Glutamatergic neuron (in vitro differentiated cells): ENCODE measurements at regions not wholly inside any gene's neighbourhood (a gene's known extent, or its start where the extent isn't known, plus 50 kb on each side); places are given as distances from the start of the nearest gene placed in this dataset.
"Not testable (repeated sequence)": the region's sequence is repeated elsewhere in the genome, so short reads cannot be mapped to it uniquely, and the experiment has no call there.

Source experiments
- DNase-seq: peaks from one replicate; pipeline ENCODE4 v3.0.0; 2022
- H3K27ac Mint-ChIP-seq: one replicate; pipeline ENCODE4 v1.8.0; 2020; ENCODE audit warnings: mild to moderate bottlenecking, mixed read lengths, inconsistent platforms; ENCODE audit not compliant: unreplicated experiment
- H3K27me3 Mint-ChIP-seq: one replicate; pipeline ENCODE4 v1.8.0; 2020; ENCODE audit warnings: mild to moderate bottlenecking, moderate library complexity, mixed read lengths, inconsistent platforms; ENCODE audit not compliant: unreplicated experiment
- H3K36me3 Mint-ChIP-seq: one replicate; pipeline ENCODE4 v1.8.0; 2020; ENCODE audit warnings: mild to moderate bottlenecking, mixed read lengths, inconsistent platforms; ENCODE audit not compliant: unreplicated experiment
- H3K4me1 Mint-ChIP-seq: one replicate; pipeline ENCODE4 v1.8.0; 2020; ENCODE audit warnings: mild to moderate bottlenecking, low read depth, mixed read lengths, inconsistent platforms; ENCODE audit not compliant: unreplicated experiment
- H3K4me3 Mint-ChIP-seq: one replicate; pipeline ENCODE4 v1.8.0; 2020; ENCODE audit warnings: mild to moderate bottlenecking, mixed read lengths, inconsistent platforms; ENCODE audit not compliant: unreplicated experiment
- H3K9me3 Mint-ChIP-seq: one replicate; pipeline ENCODE4 v1.8.0; 2020; ENCODE audit warnings: mild to moderate bottlenecking, moderate library complexity, mixed read lengths, inconsistent platforms; ENCODE audit not compliant: unreplicated experiment
- TF ChIP-seq, protein P1 (sequence below): fragments of 200-600 bp; sonication (generic); IDR thresholded peaks from one replicate; pipeline ENCODE4 v1.5.0; 2021; ENCODE audit not compliant: partially characterized antibody, unreplicated experiment

DNA sequence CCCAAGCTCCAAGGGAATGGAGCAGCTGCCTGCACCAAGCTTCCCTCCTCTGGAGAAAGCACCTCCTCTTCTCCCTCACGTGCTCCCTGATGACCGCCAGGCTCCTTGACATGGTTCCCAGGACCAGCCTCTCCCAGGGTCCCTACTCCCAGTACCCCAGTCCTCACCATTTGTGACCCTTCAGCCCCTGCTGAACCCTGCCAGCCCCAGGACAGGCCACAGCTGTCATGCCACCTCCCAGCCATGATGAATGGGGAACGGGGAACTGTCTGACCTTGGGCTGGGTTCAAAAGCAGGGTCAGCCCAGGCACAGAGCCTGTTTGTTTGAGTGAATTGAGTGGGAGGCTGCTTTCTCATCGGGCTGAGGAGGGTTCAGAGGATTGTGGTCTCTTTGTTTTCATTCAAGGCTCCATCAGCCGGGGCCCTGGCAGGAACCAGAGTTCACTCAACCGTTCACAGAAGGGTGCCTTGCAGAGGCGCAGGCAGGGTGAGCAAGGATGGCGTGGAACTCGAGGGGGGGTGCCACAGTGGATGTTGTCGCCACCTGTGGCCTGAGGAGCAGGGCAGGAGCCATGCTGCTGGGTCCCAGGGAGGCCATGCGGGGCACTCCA is 344.5 kb upstream of the SFSWAP start:
- H3K36me3 Mint-ChIP-seq = peaks cover 4% of the 10 kb centered on the region
- no peak overlapping the region for H3K27ac Mint-ChIP-seq
- DNase-seq = no peak
- H3K4me3 Mint-ChIP-seq = no peak overlapping the region
- peaks cover 1% of the 10 kb centered on the region for H3K9me3 Mint-ChIP-seq
- TF ChIP-seq, protein P1, sequence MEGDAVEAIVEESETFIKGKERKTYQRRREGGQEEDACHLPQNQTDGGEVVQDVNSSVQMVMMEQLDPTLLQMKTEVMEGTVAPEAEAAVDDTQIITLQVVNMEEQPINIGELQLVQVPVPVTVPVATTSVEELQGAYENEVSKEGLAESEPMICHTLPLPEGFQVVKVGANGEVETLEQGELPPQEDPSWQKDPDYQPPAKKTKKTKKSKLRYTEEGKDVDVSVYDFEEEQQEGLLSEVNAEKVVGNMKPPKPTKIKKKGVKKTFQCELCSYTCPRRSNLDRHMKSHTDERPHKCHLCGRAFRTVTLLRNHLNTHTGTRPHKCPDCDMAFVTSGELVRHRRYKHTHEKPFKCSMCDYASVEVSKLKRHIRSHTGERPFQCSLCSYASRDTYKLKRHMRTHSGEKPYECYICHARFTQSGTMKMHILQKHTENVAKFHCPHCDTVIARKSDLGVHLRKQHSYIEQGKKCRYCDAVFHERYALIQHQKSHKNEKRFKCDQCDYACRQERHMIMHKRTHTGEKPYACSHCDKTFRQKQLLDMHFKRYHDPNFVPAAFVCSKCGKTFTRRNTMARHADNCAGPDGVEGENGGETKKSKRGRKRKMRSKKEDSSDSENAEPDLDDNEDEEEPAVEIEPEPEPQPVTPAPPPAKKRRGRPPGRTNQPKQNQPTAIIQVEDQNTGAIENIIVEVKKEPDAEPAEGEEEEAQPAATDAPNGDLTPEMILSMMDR = no peak
- H3K4me1 Mint-ChIP-seq = no peaks in the 10 kb centered on the region
- peaks cover 9% of the 10 kb centered on the region for H3K27me3 Mint-ChIP-seq

DNA sequence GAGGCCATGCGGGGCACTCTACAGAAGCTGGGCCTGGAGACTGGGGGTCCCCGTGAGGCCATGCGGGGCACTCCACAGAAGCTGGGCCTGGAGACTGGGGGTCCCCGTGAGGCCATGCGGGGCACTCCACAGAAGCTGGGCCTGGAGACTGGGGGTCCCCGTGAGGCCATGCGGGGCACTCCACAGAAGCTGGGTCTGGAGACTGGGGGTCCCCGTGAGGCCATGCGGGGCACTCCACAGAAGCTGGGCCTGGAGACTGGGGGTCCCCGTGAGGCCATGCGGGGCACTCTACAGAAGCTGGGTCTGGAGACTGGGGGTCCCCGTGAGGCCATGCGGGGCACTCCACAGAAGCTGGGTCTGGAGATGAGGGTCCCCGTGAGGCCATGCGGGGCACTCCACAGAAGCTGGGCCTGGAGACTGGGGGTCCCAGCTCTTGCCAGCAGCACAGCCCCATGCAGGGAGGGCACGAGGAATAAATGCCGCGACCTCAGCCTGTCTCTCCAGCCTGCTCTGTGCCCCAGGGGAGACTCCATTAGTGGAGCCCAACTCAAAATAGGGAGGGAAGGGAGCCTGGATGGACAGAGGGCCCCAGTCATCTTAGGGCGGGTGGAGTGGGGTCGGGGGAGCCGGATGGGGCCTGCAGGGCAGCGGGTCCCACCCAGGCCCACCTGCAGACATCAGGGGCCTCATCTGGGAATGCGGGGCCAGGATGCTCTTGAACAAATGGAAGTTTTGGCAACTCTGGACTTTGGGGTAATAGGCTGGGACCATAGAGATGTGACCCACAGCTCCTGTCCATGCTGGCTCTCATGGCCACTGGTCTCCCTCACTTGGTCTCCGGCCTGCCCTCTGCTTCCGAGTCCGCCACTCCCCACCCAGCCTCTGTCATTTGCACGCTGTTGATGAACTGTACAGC is 343.6 kb upstream of the SFSWAP start:
- H3K4me3 Mint-ChIP-seq, H3K36me3 Mint-ChIP-seq, H3K9me3 Mint-ChIP-seq, H3K4me1 Mint-ChIP-seq, H3K27ac Mint-ChIP-seq, H3K27me3 Mint-ChIP-seq, DNase-seq: not testable (repeated sequence)

DNA sequence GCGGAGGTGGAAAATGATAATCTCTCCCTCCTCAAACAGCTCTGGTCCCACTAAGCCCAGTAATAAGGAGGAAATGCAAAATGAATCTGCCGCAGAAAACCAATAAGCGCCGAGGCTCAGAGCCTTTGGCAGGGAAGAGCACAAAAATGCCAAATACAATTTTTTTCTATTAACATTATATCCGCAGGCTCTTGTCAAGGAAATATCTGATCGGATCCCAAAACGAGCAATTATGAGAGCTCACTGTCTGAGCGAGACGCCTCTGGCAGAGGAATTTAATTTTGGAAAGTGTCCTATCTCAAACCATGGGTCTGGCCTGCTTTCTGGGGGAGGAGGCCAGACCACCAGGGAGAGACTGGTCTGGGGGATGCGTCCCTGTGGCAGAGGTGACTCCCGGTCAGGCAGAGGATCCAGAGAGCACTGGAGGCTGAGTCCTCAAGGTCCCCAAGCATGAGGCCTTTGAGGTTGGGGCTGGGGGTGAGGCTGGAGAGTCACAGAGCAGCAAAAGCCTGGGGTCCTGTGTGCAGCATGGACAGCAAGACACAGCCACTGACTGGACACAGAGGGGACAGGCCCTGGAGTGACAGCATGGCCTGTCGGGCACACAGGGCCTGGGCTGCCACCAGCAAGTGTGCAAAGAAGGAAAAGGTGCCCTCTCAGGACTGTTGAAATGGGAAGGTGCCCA is 342.8 kb upstream of the SFSWAP start:
- peaks cover 9% of the 10 kb centered on the region for H3K27me3 Mint-ChIP-seq
- peaks cover 1% of the 10 kb centered on the region for H3K9me3 Mint-ChIP-seq
- DNase-seq = no peak
- no peaks in the 10 kb centered on the region for H3K36me3 Mint-ChIP-seq
- H3K4me3 Mint-ChIP-seq = no peak overlapping the region
- H3K27ac Mint-ChIP-seq = no peak overlapping the region
- TF ChIP-seq, protein P1 = no peak
- H3K4me1 Mint-ChIP-seq = no peaks in the 10 kb centered on the region

DNA sequence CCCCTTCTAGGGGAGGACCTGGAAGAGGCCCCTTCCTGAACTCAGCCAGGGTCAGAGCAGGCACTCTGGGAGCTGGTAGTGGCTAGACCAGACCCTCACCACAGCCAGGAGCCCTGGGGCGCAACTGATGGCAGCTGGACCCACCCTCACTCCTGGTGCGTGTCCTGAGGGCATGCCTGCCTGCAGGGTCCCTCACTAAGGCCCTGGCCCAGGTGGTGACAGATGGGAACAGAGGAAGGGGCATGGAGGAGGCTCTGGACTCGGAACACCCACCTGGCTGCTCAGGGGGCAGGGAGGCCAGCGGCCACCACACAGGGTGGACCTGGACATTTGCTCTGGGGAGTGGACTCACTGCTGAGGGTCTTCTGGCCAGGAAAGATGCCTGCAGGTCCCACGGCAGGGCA is 342.2 kb upstream of the SFSWAP start:
- peaks cover 1% of the 10 kb centered on the region for H3K9me3 Mint-ChIP-seq
- no peak for DNase-seq
- H3K4me3 Mint-ChIP-seq = no peak overlapping the region
- no peaks in the 10 kb centered on the region for H3K36me3 Mint-ChIP-seq
- TF ChIP-seq, protein P1 = no peak
- no peaks in the 10 kb centered on the region for H3K4me1 Mint-ChIP-seq
- H3K27me3 Mint-ChIP-seq = peaks cover 9% of the 10 kb centered on the region
- no peak overlapping the region for H3K27ac Mint-ChIP-seq

DNA sequence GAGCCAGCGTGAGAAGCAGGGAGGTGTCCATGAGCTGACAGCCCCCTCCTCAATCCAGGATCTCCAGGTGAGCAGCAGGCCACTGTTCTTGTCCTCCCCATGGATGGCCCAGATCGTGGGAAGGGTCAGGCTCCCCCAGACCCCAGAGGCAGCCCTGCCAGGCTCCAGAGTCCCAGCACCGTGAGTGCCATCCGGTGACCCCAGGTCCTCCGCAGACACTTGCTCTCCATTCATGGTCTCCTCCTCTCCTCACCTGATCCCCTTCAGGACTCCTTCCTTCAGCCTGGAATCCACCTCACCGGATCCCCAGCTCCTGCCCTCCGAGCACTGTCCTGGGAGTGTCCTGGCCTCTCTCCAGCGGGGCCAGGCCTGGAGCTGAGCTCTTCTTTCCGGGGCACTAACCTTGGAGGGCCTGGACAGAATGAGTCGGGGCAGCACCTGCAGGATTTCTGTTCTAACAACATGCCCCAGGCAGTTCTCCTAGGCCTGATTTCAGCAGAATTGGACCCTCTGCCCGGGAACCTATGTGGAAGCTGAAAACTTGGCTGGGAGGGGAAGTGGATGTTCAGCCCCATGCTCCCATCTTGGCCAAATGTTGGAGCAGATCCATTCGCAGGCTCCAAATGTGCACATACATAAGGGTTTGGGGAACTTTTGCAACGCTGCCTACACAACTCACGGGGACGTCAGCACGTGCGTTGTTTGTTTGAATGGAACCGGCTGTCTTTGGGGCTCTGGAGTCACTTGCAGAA is 341.6 kb upstream of the SFSWAP start:
- peaks cover 9% of the 10 kb centered on the region for H3K27me3 Mint-ChIP-seq
- H3K4me3 Mint-ChIP-seq = no peak overlapping the region
- DNase-seq = no peak
- TF ChIP-seq, protein P1 = no peak
- H3K4me1 Mint-ChIP-seq = no peaks in the 10 kb centered on the region
- peaks cover 1% of the 10 kb centered on the region for H3K9me3 Mint-ChIP-seq
- no peak overlapping the region for H3K27ac Mint-ChIP-seq
- no peaks in the 10 kb centered on the region for H3K36me3 Mint-ChIP-seq
